GM18870 (cell line): ENCODE measurements at regions not wholly inside any gene's neighbourhood (a gene's known extent, or its start where the extent isn't known, plus 50 kb on each side); places are given as distances from the start of the nearest gene placed in this dataset.

Experiments
- ATAC-seq: cut with Tn5 transposase; IDR thresholded peaks from one replicate; pipeline ENCODE4 v1.9.1; 2021; ENCODE audit warnings: moderate library complexity; ENCODE audit not compliant: unreplicated experiment

DNA sequence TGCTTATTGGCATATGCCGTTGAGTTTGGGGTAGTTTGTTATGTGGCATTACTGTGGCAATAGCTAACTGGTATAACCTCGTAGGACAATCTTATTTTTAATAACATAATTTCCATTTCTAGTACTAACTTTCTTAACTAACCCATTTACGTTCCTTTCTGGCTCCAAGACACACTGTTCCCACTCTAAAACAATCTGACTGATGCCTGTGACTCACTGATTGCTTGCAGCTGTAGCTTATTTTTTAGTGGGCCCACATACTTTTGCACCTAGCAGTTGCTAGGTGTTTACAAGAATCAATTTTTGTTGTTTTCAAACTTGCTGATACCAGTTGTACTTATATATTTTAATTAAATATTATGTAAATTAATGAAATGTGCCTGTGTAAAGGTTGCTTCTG lies 52.2 kb downstream of the FAT3 start:
- ATAC-seq, result no peak

DNA sequence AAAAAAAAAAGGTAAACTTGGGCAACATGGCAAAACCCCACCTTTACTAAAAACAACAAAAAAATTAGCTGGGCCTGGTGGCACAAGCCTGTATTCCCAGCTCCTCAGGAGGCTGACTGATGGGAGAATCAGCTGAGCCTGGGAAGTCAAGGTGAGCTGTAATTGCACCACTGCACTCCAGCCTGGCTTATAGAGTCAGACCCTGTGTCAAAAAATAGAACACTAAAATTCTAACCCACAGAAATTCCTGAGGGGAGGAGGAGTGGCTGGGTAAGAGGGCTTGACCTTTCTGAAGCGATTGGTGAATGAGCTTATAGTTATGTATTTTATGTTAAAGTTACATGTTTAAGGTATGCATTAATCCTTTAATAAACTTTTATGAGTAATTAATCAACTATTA lies 53.3 kb downstream of the FAT3 start:
- ATAC-seq, result no peak

DNA sequence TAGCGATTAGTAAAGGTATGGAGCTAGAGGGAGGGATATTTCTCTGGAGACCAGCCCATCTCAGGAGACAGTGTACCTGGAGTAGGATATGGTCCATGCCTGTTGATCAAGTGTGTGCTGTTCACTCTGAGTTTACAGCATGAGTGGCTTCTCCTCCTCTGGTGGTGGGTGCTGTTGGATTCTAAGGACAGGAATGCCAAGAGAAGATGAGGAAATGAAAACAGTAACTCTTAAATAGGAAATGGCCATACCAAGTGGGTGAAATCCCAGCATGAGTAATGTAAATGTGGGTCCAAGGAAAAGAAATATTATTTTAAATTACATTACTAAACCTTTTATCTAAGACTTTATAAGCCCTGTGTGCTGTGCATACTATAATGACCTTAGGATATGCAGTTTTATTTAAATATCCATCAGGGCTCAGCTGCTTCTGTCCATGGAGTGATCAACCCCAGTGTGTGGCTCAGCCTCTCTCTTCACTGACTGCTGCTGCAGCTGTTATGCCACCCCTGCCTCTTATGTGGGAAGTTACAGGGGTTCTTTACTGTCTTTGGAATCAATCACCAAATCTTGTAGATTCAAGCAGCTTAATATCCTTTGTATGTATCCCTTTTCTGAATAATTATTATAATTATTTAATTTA lies 54.3 kb downstream of the FAT3 start:
- no peak for ATAC-seq

DNA sequence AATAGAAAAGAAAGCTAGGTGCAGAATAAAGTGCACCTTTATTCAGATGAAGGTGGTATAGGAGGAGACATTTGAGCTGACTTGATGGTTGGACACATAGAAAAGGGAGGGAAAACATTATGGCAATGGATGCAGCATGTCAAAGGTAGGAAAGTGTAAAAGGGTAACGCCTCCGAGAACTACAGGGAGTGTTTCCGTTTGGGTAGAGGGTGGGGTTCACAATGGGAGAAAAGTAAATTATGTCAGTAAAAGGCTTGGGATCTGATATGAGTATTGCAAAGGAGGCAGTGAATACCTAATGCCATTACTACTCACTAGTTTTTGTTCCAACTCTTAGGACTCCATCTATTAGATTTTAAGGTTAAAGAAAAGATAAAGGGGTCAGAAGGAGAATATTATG lies 59.5 kb downstream of the FAT3 start:
- no peak for ATAC-seq

DNA sequence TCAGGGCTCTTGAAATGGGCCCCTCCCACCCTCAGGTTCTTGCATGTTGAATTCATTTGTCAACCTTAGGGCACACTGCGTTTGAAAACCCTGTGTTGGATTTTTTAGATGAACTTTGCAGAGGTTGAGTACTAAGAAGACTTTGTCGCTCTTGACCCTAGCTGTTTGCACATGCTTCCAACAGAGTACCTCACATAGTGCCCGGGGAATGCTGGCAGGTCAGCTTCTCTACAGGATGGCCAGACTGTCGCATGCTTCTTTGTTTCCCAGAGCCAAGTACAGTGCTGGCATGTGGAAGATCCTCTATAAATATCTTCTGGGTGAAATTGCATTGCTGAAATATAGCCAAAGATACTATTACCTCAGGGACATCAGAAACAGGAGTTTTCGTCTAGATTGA lies 59.9 kb downstream of the FAT3 start:
- no peak for ATAC-seq

DNA sequence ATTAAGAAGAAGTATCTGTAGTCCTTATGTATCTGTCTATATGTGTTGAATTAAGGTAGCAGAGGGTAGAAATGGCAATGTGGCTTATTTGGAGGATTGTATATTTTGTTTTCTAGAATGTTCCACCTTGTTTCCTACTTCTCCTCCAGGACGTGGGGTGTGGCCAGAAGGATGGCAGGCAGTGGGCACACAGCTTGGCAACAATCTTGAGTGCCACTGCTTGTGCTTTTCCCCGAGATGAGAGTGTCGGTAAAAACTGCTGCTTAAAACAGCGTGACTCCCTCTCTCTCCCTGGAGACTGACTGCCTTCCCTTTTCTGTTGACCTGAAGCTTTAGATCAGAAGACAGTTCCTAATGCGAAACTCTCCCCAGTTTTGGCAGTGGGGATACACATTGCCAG lies 61.2 kb downstream of the FAT3 start:
- no peak for ATAC-seq

DNA sequence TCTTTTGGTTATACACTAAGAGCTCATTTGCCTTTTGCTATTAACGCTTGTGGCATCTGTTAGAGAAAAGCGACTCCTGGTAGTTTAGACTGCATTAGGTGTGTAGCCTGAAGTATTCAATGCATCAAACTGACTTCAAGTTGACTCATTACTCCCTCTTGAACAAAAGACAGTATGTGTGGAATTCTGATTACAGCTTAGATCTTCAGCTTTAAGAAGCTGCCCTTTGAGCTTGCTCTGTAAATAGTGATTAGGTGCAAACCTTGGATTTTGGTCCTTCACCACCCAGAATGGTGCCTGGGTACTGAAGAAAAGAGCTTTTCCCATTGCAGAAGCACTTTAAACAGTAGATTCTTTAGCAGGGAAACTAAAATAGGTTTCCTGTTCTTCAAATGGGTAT lies 62.1 kb downstream of the FAT3 start:
- ATAC-seq, result no peak

DNA sequence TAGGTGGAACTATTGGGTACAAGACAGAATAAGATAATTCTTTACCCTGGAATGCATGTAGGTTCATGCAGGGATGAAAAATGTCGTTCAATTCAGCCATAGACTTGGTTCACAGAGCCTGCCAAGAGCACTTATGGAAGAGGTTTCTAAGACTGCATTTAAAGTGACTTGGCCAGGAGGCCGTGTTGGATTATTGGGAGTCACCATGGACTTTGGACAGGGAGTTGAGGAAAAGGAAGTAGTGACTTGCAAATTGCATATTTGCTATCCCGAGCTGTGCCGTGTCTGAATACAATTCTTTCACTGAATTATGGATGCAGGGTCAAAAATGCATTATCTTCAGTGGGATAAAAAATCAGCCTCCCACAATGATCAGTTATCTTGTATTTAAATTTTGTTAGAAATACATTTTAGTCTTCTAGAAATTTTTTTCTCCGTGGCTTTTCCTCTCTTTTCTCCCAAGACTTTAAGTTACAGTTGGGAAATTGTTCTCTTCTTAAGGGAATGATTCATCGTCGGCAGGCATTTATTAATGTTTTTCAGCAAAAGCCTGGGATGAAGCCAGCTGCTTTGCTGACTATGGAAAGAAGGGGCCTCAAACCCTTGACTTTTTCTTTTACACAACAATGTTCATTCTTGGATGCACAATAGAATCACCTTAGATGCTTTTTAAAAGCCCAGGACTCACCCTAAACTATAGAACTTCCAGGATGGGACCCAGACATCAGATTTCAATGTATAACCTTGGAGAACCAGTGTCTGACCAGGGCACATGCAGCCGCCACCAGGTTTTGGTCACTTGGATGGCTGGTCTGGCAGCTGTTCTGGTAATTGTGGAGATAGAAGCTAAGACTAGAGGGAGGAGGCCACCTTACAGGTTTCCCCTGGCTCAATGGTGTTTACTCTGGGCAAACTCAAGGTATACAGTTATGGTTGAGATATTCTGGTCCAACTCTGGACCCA lies 70.8 kb downstream of the FAT3 start:
- no peak for ATAC-seq

DNA sequence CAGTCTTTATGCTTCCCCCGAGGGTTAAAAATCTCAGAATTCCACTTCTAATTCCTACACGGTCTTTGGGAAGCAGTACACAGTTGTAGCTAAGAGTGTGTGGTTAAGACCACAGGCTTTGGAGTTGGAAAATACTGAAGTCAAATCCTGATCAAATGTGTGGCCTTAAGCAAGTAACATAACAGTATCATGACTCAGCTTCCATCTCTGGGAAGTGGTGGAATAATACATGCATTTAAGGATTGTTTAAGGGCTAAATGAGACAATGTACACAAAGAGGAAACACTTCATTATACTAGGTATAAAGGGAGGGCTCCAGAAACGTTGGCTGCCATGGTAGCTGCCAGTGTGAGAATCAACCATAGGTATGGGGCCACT lies 71.5 kb downstream of the FAT3 start:
- no peak for ATAC-seq

DNA sequence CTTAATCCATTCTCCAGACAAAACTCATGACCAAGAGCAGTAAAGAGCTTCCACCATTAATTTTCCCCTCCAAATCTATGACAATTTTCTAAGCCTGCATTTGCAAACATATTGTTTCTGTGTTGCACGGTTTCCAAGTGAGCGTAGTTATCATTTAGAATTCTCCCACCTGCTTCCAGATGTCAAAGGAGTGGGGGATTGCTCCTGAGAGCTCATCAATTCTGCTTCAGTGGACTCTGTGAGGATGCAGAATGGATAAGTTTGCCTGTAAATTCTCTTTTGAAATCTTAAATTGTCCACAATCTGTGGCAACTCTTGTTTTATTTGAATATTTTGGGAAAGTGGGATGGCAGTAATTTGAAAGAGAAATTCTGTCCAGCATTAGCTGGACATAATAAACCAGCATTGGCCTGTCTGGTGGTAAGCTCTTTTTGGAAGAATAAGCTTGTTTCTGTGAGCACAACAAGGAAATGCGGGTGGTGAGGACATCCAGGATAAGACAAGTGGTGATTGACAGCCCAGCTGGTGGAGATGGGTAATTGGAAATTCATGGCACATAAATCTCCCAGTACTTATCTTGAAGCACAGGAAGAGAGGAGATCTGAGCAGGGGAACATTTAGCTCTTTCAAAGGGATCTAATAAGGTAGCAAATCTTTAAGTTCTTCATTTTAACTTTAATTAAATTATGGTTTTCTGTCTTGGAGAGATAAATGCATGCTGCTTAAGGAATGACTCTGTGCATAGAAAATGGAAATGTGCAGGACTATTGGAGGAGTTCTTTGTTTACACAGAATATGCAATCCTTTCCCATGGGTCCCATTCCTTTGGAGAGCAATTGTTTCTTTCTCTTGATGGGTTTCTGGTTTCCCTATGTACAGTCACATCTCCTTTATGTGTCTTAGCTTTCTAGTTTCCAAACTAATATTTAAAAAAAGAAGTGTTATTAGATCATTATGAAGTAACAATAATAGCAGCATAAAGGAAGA lies 73.2 kb downstream of the FAT3 start:
- ATAC-seq, result no peak

DNA sequence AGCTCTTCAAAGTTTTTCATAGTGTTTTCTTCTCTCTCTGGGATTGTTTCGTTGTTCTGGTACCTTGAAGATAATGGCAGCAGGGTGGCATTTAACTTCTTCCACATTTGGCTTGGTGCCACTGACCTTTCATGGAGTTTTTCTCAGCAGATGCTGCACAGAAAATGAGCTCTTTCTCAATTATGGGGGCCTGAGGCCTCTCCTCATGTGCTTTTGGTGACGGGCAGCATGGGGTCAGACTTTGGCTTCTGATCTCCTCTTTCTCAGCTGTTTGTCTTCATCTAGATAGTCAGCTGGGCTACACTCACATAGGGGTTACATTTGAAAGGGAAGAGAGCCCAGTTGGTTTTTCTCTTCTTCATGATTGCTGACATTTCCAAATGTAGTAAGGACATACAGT lies 76.3 kb downstream of the FAT3 start:
- no peak for ATAC-seq

DNA sequence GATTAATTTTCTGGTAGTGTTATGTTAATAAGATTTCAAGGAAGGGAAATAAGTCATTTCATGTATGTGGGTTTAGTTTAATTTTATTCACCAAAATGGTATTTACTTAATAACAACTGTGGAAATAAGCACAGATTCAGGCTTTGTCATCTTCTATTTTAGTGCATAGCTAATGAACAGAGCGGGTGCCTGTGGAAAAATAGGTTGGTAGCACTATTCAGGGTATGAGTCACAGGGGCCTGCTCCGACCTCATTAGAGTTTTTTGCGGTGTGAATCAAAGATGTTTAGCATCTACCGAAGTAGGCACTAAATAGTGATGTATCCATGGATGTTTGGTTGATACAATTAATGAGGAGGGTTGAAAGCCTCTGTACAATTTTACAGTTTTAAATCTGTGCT lies 78.2 kb downstream of the FAT3 start:
- ATAC-seq, result no peak

DNA sequence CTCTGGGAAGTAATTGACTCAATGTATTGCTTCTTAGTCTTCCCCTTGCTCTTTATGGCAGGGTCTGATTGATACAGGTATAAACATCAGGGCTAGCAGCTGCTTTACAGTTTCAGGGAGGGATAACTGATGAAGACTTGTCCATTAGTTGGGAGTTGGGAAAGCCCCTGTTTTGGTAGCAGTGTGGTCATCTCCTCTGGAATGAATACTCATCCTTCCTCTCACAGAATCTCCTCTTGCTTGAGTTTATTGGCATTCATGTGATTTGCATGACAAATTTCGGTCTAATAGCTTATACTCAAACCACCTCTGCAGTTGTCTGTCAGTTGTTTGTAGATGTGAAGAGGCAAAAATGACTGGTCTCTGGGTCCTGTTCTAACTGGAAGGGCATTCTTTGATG lies 79.7 kb downstream of the FAT3 start:
- no peak for ATAC-seq

DNA sequence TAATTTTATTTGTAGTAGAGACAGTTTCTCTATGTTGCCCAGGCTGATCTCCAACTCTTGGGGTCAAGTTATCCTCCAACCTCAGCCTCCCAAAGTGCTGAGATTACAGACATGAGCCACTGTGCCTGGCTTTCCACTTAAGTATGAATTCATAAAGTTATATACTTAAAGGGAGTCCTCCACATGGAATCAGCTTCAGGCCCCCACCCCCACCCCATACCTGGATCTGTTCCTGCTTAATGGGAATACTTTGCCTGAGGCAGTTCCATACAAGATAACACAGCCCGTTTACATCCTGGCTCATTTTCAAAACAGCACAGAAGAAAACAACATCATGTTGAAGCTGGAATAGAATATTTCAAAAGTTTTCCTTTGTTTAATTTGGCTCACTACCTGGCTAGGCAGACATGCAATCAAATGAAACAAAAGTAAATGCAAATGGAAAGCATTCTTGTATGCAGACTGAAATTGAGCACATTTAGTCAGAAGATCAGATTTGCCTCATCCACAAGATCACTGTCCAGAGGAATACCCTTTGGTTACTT lies 82.4 kb downstream of the FAT3 start:
- no peak for ATAC-seq

DNA sequence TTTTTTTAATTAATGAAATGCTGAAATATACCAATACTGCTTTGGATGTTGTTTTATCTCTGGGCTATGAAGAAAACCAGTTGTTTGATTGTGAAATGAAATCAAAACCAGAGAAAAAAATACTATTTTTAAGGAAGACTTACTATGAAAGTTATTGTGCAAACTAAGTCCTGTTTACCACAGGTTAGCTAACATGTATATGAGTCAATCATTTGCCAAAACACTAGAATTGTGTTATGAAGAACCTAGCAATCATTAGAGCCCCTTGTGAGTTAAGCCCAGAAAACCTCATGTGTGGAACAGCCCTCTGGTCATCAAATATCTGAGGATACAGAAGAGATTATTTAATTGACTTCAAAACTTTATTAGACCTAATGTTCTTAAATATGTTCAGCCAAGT lies 83.7 kb downstream of the FAT3 start:
- no peak for ATAC-seq

DNA sequence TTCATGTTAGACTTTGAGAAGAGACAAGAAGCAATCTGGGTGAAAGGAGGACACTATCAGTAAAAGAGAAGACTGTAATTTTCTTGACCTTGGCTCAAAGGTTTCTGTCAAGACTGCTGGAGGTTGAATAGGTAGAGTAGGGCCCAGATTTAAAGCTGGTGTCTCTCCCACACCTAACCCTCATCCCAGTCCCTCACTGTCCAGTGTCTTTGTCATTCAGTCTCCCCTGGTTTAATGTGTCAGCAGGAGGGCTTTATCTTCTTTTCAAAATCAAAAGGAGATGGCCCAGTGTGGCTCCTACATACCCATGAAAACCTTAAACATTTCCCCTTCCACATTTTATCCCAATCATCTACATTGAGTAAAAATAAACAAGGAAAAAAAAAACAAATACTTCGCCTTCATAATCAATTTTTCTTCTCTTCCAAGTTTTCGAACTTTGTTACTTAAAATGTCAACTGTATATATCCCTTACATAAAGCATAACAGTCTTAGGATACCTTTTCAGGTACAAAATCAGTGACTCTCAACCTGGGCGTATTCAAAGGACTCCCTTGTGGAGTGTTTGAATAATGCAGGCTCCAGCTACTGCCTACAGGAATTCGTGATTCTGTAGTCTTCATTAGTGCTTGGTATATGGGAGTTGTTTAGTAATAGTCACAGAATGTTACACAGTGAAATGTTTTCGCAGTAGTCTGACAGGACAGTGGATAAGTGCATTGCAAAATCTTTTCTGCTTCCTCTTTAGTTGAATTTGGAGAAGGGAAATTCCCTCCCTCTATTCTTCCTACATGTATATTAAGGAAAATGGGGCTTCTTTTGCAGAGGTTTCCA lies 87.2 kb downstream of the FAT3 start:
- no peak for ATAC-seq

DNA sequence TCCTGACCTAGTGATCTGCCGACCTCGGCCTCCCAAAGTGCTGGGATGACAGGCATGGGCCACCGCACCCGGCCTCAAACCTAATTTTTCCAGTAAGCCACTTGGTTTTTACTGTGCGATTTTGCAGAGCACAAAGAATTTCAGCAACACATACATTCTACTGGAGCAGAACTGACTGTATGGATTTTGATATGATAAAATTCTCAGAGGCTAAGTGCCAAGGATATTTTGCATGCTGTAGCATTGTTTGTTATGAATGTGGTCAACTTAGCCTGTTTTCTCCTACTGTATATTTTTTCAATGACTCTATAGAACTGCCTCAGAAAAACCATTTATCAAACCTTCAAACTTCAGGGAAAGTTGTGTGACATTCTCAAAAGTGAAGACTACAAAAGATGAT lies 89.2 kb downstream of the FAT3 start:
- ATAC-seq, result no peak

DNA sequence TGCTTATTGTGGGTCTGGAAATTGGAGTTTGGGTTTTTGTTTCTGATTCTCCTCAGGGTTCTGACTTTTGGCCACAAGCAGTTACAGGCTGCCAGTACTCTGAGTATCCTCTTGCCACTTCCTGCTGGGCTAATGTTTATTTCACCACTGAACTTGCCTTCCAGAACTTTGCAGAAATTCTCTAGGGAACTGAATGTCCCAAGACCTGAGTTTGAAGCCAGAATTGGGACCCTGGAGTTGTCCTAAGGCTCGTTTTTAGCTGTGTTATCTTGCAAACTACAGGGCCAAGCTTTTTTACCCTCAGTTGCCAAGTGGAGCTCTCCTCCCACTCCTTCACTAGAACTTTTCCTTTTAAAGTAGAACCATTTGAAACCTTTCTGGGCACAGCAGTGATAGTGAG lies 89.9 kb downstream of the FAT3 start:
- no peak for ATAC-seq

DNA sequence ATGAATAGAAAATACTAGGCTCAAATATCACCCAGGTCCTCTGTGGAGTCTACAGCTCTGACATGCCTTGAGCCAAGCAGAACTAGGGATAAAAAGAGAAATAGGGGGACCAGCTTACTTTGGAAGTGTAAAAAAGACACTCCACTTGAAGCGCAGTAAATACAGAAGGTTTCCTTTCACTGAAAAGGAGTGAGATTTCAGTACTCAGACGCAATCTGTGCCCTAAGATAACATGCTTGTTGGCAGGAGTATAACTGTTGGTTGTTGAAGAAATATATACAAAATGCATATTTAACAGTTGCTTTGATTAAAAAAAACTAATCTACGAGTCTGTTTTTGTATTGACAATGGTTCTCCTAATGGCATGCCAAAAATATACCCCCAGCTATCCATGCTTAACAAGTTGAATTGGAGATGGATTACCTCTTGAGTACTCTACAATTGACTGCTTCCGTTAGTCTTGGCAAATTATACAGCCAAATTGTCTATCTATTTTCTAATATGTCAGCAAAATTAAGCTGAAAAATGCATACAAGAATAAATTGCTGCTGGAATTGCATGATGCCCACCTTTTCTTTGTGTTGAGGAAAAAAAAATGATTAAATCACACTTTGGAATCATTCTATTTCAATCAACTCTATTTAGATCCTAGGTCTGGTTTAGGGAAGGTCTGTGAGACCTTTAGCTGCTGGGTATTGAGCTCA lies 91.6 kb downstream of the FAT3 start:
- ATAC-seq, result no peak

DNA sequence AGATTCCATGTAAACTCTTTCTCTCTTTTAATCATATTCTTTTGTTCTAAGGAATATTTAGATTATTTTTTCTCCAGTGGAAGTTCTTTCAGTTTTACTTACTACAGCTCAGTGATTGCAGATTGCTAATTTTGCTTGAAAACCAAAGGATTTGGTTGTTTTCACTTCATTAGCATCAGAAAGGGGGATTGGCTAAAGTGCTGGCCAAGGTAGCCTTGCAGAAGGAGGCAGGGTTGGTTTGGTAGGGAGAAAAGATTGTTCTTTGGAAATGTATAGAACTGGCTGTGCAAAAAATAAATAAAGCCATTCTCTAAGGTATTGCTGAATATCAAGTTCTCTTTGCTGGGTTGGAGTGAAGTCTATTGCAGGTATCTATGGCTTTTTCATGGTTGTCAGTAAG lies 92.6 kb downstream of the FAT3 start:
- ATAC-seq, result no peak
